ENCODE measurements at regions not wholly inside any gene's neighbourhood (a gene's known extent, or its start where the extent isn't known, plus 50 kb on each side); places are given as distances from the start of the nearest gene placed in this dataset.

- no peak overlapping the region for H3K27ac Mint-ChIP-seq
- CTCF ChIA-PET = no interaction called here
- H3K27me3 Mint-ChIP-seq = no peaks in the 10 kb centered on the region
These were observed 105.6 kb upstream of the NRBF2 start for GRCh38 chr10:63027531-63027930.

GRCh38 chr10:63021225-63021624, 111.9 kb upstream of the NRBF2 start:
- H3K27me3 Mint-ChIP-seq = no peaks in the 10 kb centered on the region
- H3K36me3 Mint-ChIP-seq = no peaks in the 10 kb centered on the region
- no peak overlapping the region for H3K4me3 Mint-ChIP-seq
- CTCF ChIA-PET = no interaction called here
- no peak for DNase-seq
- peaks cover 7% of the 10 kb centered on the region for H3K9me3 Mint-ChIP-seq
- no peaks in the 10 kb centered on the region for H3K4me1 Mint-ChIP-seq
- H3K27ac Mint-ChIP-seq = no peak overlapping the region

More at GRCh38 chr10:63027531-63027930, 105.6 kb upstream of the NRBF2 start:
- Mint-ChIP-seq H3K4me1 (no peaks in the 10 kb centered on the region), H3K36me3 (no peaks in the 10 kb centered on the region), H3K9me3 (no peaks in the 10 kb centered on the region), H3K4me3 (no peak overlapping the region)
- no peak for DNase-seq

GRCh38 chr10:63013755-63014154, 119.4 kb upstream of the NRBF2 start:
- H3K27me3 Mint-ChIP-seq = peaks cover 7% of the 10 kb centered on the region
- DNase-seq = no peak
- CTCF ChIA-PET = no interaction called here
- no peak overlapping the region for H3K4me3 Mint-ChIP-seq
- no peaks in the 10 kb centered on the region for H3K9me3 Mint-ChIP-seq
- H3K4me1 Mint-ChIP-seq = no peaks in the 10 kb centered on the region
- H3K36me3 Mint-ChIP-seq = no peaks in the 10 kb centered on the region
- H3K27ac Mint-ChIP-seq = no peak overlapping the region

- Mint-ChIP-seq H3K4me3 (no peak overlapping the region), H3K27ac (no peak overlapping the region), H3K36me3 (no peaks in the 10 kb centered on the region), H3K9me3 (no peaks in the 10 kb centered on the region), H3K27me3 (peaks cover 7% of the 10 kb centered on the region), H3K4me1 (no peaks in the 10 kb centered on the region)
- DNase-seq = no peak
- CTCF ChIA-PET = no interaction called here
These were observed 120.5 kb upstream of the NRBF2 start for GRCh38 chr10:63012623-63013022.

- no peak overlapping the region for H3K27ac Mint-ChIP-seq
- H3K4me1 Mint-ChIP-seq = no peaks in the 10 kb centered on the region
- no peak for DNase-seq
- no peaks in the 10 kb centered on the region for H3K36me3 Mint-ChIP-seq
- peaks cover 7% of the 10 kb centered on the region for H3K27me3 Mint-ChIP-seq
- no peaks in the 10 kb centered on the region for H3K9me3 Mint-ChIP-seq
- H3K4me3 Mint-ChIP-seq = no peak overlapping the region
- CTCF ChIA-PET = no interaction called here
These were observed 122.9 kb upstream of the NRBF2 start for GRCh38 chr10:63010203-63010602.

- H3K36me3 Mint-ChIP-seq = no peaks in the 10 kb centered on the region
- DNase-seq = no peak
- H3K27ac Mint-ChIP-seq = no peak overlapping the region
- H3K4me1 Mint-ChIP-seq = no peaks in the 10 kb centered on the region
- H3K4me3 Mint-ChIP-seq = no peak overlapping the region
- H3K27me3 Mint-ChIP-seq = peaks cover 3% of the 10 kb centered on the region
- no peaks in the 10 kb centered on the region for H3K9me3 Mint-ChIP-seq
- CTCF ChIA-PET = no interaction called here
These were observed 124.6 kb upstream of the NRBF2 start for GRCh38 chr10:63008491-63008890.

GRCh38 chr10:63007112-63007511, 126.0 kb upstream of the NRBF2 start:
- CTCF ChIA-PET = no interaction called here
- H3K27me3 Mint-ChIP-seq = no peaks in the 10 kb centered on the region

GRCh38 chr10:63005246-63005645, 127.9 kb upstream of the NRBF2 start:
- Mint-ChIP-seq H3K4me1 (no peaks in the 10 kb centered on the region), H3K27ac (no peak overlapping the region), H3K27me3 (no peaks in the 10 kb centered on the region), H3K36me3 (no peaks in the 10 kb centered on the region), H3K4me3 (no peak overlapping the region), H3K9me3 (no peaks in the 10 kb centered on the region)
- DNase-seq = no peak
- CTCF ChIA-PET = interaction anchor here (1.9 kb wide), 1 partner anchor 394 kb away, joined by 4 read pairs; no protein-coding TSS in a partner anchor

More at GRCh38 chr10:63007112-63007511, 126.0 kb upstream of the NRBF2 start:
- no peaks in the 10 kb centered on the region for H3K4me1 Mint-ChIP-seq
- DNase-seq = no peak
- no peaks in the 10 kb centered on the region for H3K36me3 Mint-ChIP-seq
- H3K27ac Mint-ChIP-seq = no peak overlapping the region
- H3K4me3 Mint-ChIP-seq = no peak overlapping the region
- H3K9me3 Mint-ChIP-seq = no peaks in the 10 kb centered on the region

- DNase-seq = no peak
- Mint-ChIP-seq H3K4me1 (no peaks in the 10 kb centered on the region), H3K4me3 (no peak overlapping the region), H3K27ac (no peak overlapping the region), H3K36me3 (no peaks in the 10 kb centered on the region), H3K27me3 (no peaks in the 10 kb centered on the region), H3K9me3 (no peaks in the 10 kb centered on the region)
- CTCF ChIA-PET = interaction anchor here (1.9 kb wide), 1 partner anchor 393 kb away, joined by 4 read pairs; no protein-coding TSS in a partner anchor
These were observed 129.2 kb upstream of the NRBF2 start for GRCh38 chr10:63003816-63004453.

- H3K4me3 Mint-ChIP-seq = no peak overlapping the region
- no peaks in the 10 kb centered on the region for H3K27me3 Mint-ChIP-seq
- H3K36me3 Mint-ChIP-seq = no peaks in the 10 kb centered on the region
- no peaks in the 10 kb centered on the region for H3K4me1 Mint-ChIP-seq
- no peak for DNase-seq
- CTCF ChIA-PET = no interaction called here
- H3K9me3 Mint-ChIP-seq = no peaks in the 10 kb centered on the region
- H3K27ac Mint-ChIP-seq = no peak overlapping the region
These were observed 136.2 kb upstream of the NRBF2 start for GRCh38 chr10:62996925-62997324.

- Mint-ChIP-seq H3K9me3 (no peaks in the 10 kb centered on the region), H3K4me1 (no peaks in the 10 kb centered on the region), H3K27me3 (no peaks in the 10 kb centered on the region), H3K27ac (no peak overlapping the region), H3K36me3 (no peaks in the 10 kb centered on the region), H3K4me3 (no peak overlapping the region)
- no peak for DNase-seq
- CTCF ChIA-PET = no interaction called here
These were observed 136.6 kb upstream of the NRBF2 start for GRCh38 chr10:62996516-62996915.

GRCh38 chr10:62993121-62993520, 140.0 kb upstream of the NRBF2 start:
- no peaks in the 10 kb centered on the region for H3K9me3 Mint-ChIP-seq
- CTCF ChIA-PET = interaction anchor here (1.1 kb wide), 1 partner anchor 399 kb away, joined by 3 read pairs; no protein-coding TSS in a partner anchor
- H3K4me3 Mint-ChIP-seq = no peak overlapping the region
- no peaks in the 10 kb centered on the region for H3K27me3 Mint-ChIP-seq
- no peak overlapping the region for H3K27ac Mint-ChIP-seq
- no peaks in the 10 kb centered on the region for H3K36me3 Mint-ChIP-seq
- no peak for DNase-seq
- H3K4me1 Mint-ChIP-seq = no peaks in the 10 kb centered on the region

- Mint-ChIP-seq H3K9me3 (no peaks in the 10 kb centered on the region), H3K27ac (no peak overlapping the region), H3K36me3 (no peaks in the 10 kb centered on the region), H3K4me3 (no peak overlapping the region), H3K4me1 (no peaks in the 10 kb centered on the region), H3K27me3 (no peaks in the 10 kb centered on the region)
- no peak for DNase-seq
- CTCF ChIA-PET = interaction anchor here (1.1 kb wide), 1 partner anchor 399 kb away, joined by 3 read pairs; no protein-coding TSS in a partner anchor
These were observed 140.9 kb upstream of the NRBF2 start for GRCh38 chr10:62992145-62992721.

- Mint-ChIP-seq H3K4me3 (no peak overlapping the region), H3K4me1 (no peaks in the 10 kb centered on the region), H3K27me3 (no peaks in the 10 kb centered on the region), H3K9me3 (no peaks in the 10 kb centered on the region), H3K27ac (no peak overlapping the region), H3K36me3 (no peaks in the 10 kb centered on the region)
- CTCF ChIA-PET = interaction anchor here (0.9 kb wide), 1 partner anchor 8 kb away, joined by 3 read pairs; no protein-coding TSS in a partner anchor
- DNase-seq = no peak
These were observed 143.0 kb upstream of the NRBF2 start for GRCh38 chr10:62990126-62990525.

- Mint-ChIP-seq H3K9me3 (no peaks in the 10 kb centered on the region), H3K4me1 (no peaks in the 10 kb centered on the region), H3K27me3 (no peaks in the 10 kb centered on the region), H3K27ac (no peak overlapping the region), H3K4me3 (no peak overlapping the region), H3K36me3 (no peaks in the 10 kb centered on the region)
- no peak for DNase-seq
- CTCF ChIA-PET = no interaction called here
These were observed 147.1 kb upstream of the NRBF2 start for GRCh38 chr10:62985807-62986600.
